Transverse colon (tissue), 3 donors: ENCODE measurements at regions not wholly inside any gene's neighbourhood (a gene's known extent, or its start where the extent isn't known, plus 50 kb on each side); places are given as distances from the start of the nearest gene placed in this dataset.

Source experiments
- EP300 ChIP-seq: sonication (generic); formaldehyde crosslinking; IDR thresholded peaks from one replicate; pipeline ENCODE4 v1.6.1; 2017; ENCODE audit warnings: antibody characterized with exemption, low read depth
- TF ChIP-seq, protein P1 (sequence below), 5 experiments: fragments of 200-600 bp in 3 of 5; fragments of 450-650 bp in 2 of 5; sonication (generic) in 3 of 5; IDR thresholded peaks; 1 replicate in 2 of 5; 2 replicates in 3 of 5; pipeline ENCODE4 v1.5.1; 2016 to 2017; ENCODE audit warnings: antibody characterized with exemption in 5 of 5, inconsistent platforms in 3 of 5, mild to moderate bottlenecking in 2 of 5, moderate library complexity in 1 of 5

GRCh38 chr10:129390147-129390546 is 76.9 kb upstream of the MGMT start:
- TF ChIP-seq, protein P1, sequence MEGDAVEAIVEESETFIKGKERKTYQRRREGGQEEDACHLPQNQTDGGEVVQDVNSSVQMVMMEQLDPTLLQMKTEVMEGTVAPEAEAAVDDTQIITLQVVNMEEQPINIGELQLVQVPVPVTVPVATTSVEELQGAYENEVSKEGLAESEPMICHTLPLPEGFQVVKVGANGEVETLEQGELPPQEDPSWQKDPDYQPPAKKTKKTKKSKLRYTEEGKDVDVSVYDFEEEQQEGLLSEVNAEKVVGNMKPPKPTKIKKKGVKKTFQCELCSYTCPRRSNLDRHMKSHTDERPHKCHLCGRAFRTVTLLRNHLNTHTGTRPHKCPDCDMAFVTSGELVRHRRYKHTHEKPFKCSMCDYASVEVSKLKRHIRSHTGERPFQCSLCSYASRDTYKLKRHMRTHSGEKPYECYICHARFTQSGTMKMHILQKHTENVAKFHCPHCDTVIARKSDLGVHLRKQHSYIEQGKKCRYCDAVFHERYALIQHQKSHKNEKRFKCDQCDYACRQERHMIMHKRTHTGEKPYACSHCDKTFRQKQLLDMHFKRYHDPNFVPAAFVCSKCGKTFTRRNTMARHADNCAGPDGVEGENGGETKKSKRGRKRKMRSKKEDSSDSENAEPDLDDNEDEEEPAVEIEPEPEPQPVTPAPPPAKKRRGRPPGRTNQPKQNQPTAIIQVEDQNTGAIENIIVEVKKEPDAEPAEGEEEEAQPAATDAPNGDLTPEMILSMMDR (IDR thresholded peaks at IDR 0.05), result no peak
- TF ChIP-seq EP300, result no peak
